Daoy (cell line): ENCODE measurements at regions not wholly inside any gene's neighbourhood (a gene's known extent, or its start where the extent isn't known, plus 50 kb on each side); places are given as distances from the start of the nearest gene placed in this dataset.
"Not testable (repeated sequence)": the region's sequence is repeated elsewhere in the genome, so short reads cannot be mapped to it uniquely, and the experiment has no call there.

Experiments
- DNase-seq: peaks from one replicate; pipeline ENCODE4 v3.0.0-alpha.2; 2015; ENCODE audit warnings: low read depth

- DNase-seq, result no peak
Observed at GRCh38 chr11:69219991-69220390, 64.3 kb downstream of the SMIM38 start.

- no peak for DNase-seq
Observed at GRCh38 chr11:69220561-69221051, 64.9 kb downstream of the SMIM38 start.

GRCh38 chr11:69221086-69221485, 65.4 kb downstream of the SMIM38 start:
- no peak for DNase-seq

GRCh38 chr11:69221636-69222035, 65.9 kb downstream of the SMIM38 start:
- DNase-seq, result not testable (repeated sequence)

- DNase-seq, result no peak
Observed at GRCh38 chr11:69227271-69227670, 66.7 kb upstream of the MYEOV start.

- DNase-seq, result no peak
Observed at GRCh38 chr11:69229511-69229910, 64.4 kb upstream of the MYEOV start.

GRCh38 chr11:69230856-69231425, 63.0 kb upstream of the MYEOV start:
- no peak for DNase-seq

GRCh38 chr11:69231466-69232018, 62.4 kb upstream of the MYEOV start:
- no peak for DNase-seq

GRCh38 chr11:69232821-69233743, 60.9 kb upstream of the MYEOV start:
- DNase-seq, result no peak

- no peak for DNase-seq
Observed at GRCh38 chr11:69233744-69234570, 60.0 kb upstream of the MYEOV start.

- DNase-seq, result no peak
Observed at GRCh38 chr11:69234740-69235710, 58.9 kb upstream of the MYEOV start.

GRCh38 chr11:69238573-69239351, 55.2 kb upstream of the MYEOV start:
- no peak for DNase-seq

- DNase-seq, result no peak
Observed at GRCh38 chr11:69239641-69240040, 54.3 kb upstream of the MYEOV start.

GRCh38 chr11:69240332-69241074, 53.5 kb upstream of the MYEOV start:
- DNase-seq, result no peak

- DNase-seq, result no peak
Observed at GRCh38 chr11:69241075-69241740, 52.7 kb upstream of the MYEOV start.

- DNase-seq, result no peak
Observed at GRCh38 chr11:69241844-69242243, 52.1 kb upstream of the MYEOV start.

- DNase-seq, result no peak
Observed at GRCh38 chr11:69242266-69242920, 51.6 kb upstream of the MYEOV start.
